MM.1S (cell line): ENCODE measurements at regions not wholly inside any gene's neighbourhood (a gene's known extent, or its start where the extent isn't known, plus 50 kb on each side); places are given as distances from the start of the nearest gene placed in this dataset.

ENCODE experiments used
- DNase-seq: peaks from one replicate; pipeline ENCODE4 v3.0.0-alpha.2; 2015
- H2AFZ ChIP-seq: fragments of 300-600 bp; sonication (generic); 2 replicates; pipeline ENCODE4 v1.6.0; 2016; ENCODE audit warnings: antibody characterized with exemption, low read length
- H3F3A ChIP-seq: fragments of 300-600 bp; sonication (generic); 2 replicates; pipeline ENCODE4 v1.6.1; 2016; ENCODE audit warnings: mild to moderate bottlenecking, antibody characterized with exemption, low read length, moderate library complexity, mixed read lengths; ENCODE audit not compliant: insufficient read depth
- H3K27ac ChIP-seq: fragments of 300-600 bp; sonication (generic); 2 replicates; pipeline ENCODE4 v1.5.1; 2016; ENCODE audit warnings: mild to moderate bottlenecking, low read length
- H3K27me3 ChIP-seq: fragments of 300-600 bp; sonication (generic); replicated peaks from 2 replicates; pipeline ENCODE4 v1.6.0; 2016; ENCODE audit warnings: low read length; ENCODE audit not compliant: insufficient read depth
- H3K36me3 ChIP-seq: fragments of 300-600 bp; sonication (generic); replicated peaks from 2 replicates; pipeline ENCODE4 v1.6.1; 2016; ENCODE audit warnings: mild to moderate bottlenecking, low read length, mixed read lengths; ENCODE audit not compliant: insufficient read depth
- H3K4me1 ChIP-seq: fragments of 300-600 bp; sonication (generic); 2 replicates; pipeline ENCODE4 v1.6.1; 2016; ENCODE audit warnings: low read length, mixed read lengths
- H3K4me2 ChIP-seq: fragments of 300-600 bp; sonication (generic); 2 replicates; pipeline ENCODE4 v1.6.0; 2016; ENCODE audit warnings: low read depth, low read length
- H3K4me3 ChIP-seq: fragments of 300-600 bp; sonication (generic); 2 replicates; pipeline ENCODE4 v1.5.1; 2016; ENCODE audit warnings: low read length, mixed read lengths
- H3K79me2 ChIP-seq: fragments of 300-600 bp; sonication (generic); 2 replicates; pipeline ENCODE4 v1.6.1; 2016; ENCODE audit warnings: mixed run types, low read length, mixed read lengths
- H3K9ac ChIP-seq: fragments of 300-600 bp; sonication (generic); 2 replicates; pipeline ENCODE4 v1.6.1; 2016; ENCODE audit warnings: low read length, mixed read lengths
- H3K9me2 ChIP-seq: fragments of 300-600 bp; sonication (generic); replicated peaks from 2 replicates; pipeline ENCODE4 v1.6.1; 2016; ENCODE audit warnings: mild to moderate bottlenecking, low read length, mixed read lengths; ENCODE audit not compliant: insufficient read depth
- H3K9me3 ChIP-seq: fragments of 300-600 bp; sonication (generic); replicated peaks from 2 replicates; pipeline ENCODE4 v1.6.1; 2016; ENCODE audit warnings: mild to moderate bottlenecking, low read length, mixed read lengths; ENCODE audit not compliant: insufficient read depth
- H4K20me1 ChIP-seq: fragments of 300-600 bp; sonication (generic); 2 replicates; pipeline ENCODE4 v1.6.1; 2016; ENCODE audit warnings: mild to moderate bottlenecking, low read length, moderate library complexity, mixed read lengths; ENCODE audit not compliant: insufficient read depth
- EZH2 ChIP-seq: fragments of 300-600 bp; sonication (generic); optimal IDR thresholded peaks from 2 replicates; pipeline ENCODE3; 2017; ENCODE audit warnings: low read depth, mild to moderate bottlenecking, antibody characterized with exemption, low read length, mixed read lengths
- EZH2phosphoT487 ChIP-seq: fragments of 300-600 bp; sonication (generic); IDR thresholded peaks from 2 replicates; pipeline ENCODE4 v1.6.1; 2018; ENCODE audit warnings: antibody characterized with exemption, low read length
- TF ChIP-seq, protein P1 (sequence below): fragments of 300-600 bp; sonication (generic); IDR thresholded peaks from 2 replicates; pipeline ENCODE4 v1.5.1; 2016; ENCODE audit warnings: antibody characterized with exemption, low read length, mixed read lengths

DNA sequence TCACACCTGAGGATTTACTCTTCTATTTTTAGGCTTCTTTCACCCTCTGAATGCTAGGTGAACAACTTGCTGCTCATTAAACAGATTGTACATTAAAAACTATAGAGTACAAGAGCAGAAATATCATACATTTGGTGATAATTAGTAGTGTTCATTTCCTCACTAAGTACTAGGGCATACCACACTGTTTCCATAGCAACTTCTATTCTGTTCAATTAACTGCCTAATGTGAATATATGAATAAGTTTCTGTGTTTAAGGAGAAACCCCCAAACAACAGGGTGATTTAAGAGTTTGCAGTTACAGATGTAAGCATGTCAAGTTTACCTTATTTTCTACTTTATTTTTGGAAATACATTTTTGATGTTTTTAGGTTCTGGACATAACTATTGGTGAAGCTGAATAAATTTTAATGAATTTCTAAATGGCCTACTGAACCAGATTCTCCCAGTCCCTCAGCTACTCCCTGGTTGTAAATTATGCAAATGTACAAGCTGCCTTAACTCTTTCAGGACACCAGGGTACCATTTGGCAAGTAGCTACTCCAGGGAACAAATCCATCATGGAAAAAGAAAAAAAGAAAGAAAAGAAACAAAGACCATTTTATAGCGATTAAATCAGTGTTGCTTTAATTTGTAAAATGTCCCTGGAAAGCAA lies 199.8 kb upstream of the NAV3 start:
- no peak overlapping the region for H2AFZ ChIP-seq
- H3K9ac ChIP-seq, result no peak overlapping the region
- no peaks in the 10 kb centered on the region for H3K27me3 ChIP-seq
- TF ChIP-seq EZH2phosphoT487 (no peak), EZH2 (no peak)
- TF ChIP-seq, protein P1, sequence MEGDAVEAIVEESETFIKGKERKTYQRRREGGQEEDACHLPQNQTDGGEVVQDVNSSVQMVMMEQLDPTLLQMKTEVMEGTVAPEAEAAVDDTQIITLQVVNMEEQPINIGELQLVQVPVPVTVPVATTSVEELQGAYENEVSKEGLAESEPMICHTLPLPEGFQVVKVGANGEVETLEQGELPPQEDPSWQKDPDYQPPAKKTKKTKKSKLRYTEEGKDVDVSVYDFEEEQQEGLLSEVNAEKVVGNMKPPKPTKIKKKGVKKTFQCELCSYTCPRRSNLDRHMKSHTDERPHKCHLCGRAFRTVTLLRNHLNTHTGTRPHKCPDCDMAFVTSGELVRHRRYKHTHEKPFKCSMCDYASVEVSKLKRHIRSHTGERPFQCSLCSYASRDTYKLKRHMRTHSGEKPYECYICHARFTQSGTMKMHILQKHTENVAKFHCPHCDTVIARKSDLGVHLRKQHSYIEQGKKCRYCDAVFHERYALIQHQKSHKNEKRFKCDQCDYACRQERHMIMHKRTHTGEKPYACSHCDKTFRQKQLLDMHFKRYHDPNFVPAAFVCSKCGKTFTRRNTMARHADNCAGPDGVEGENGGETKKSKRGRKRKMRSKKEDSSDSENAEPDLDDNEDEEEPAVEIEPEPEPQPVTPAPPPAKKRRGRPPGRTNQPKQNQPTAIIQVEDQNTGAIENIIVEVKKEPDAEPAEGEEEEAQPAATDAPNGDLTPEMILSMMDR, result no peak
- H3K4me3 ChIP-seq, result no peak overlapping the region
- H4K20me1 ChIP-seq, result no peaks in the 10 kb centered on the region
- no peaks in the 10 kb centered on the region for H3K9me3 ChIP-seq
- H3K4me1 ChIP-seq, result no peaks in the 10 kb centered on the region
- H3K9me2 ChIP-seq, result no peaks in the 10 kb centered on the region
- no peaks in the 10 kb centered on the region for H3F3A ChIP-seq
- DNase-seq, result no peak
- H3K27ac ChIP-seq, result no peak overlapping the region
- H3K79me2 ChIP-seq, result no peaks in the 10 kb centered on the region
- H3K36me3 ChIP-seq, result no peaks in the 10 kb centered on the region
- H3K4me2 ChIP-seq, result no peak overlapping the region

DNA sequence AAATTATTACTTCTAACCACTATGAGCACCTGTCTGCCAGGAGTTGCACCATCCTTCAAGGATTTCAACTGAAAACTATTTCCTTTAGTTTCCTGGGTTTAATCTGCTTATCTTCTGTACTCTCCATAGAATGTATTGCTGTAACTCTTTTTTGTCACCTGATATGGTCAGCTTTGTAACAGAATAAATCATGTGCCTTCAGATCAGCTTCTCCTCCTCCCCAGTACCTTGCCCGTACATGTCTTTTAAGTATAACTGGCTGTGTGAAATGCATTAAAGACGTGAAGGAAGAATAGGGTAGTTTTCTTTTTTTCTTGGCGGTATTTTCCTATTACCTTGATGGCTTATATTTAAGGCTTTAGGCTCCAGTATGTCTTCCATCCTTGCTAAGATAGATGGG lies 200.3 kb upstream of the NAV3 start:
- Histone ChIP-seq H3K27ac (no peak overlapping the region), H3K9me2 (no peaks in the 10 kb centered on the region), H3K9ac (no peak overlapping the region), H3K4me3 (no peak overlapping the region), H3K4me1 (no peaks in the 10 kb centered on the region), H2AFZ (no peak overlapping the region), H3K79me2 (no peaks in the 10 kb centered on the region), H3K36me3 (no peaks in the 10 kb centered on the region), H3F3A (no peaks in the 10 kb centered on the region), H3K9me3 (no peaks in the 10 kb centered on the region), H4K20me1 (no peaks in the 10 kb centered on the region), H3K27me3 (no peaks in the 10 kb centered on the region), H3K4me2 (no peak overlapping the region)
- TF ChIP-seq, protein P1, result no peak
- TF ChIP-seq EZH2phosphoT487, result no peak
- DNase-seq, result no peak

DNA sequence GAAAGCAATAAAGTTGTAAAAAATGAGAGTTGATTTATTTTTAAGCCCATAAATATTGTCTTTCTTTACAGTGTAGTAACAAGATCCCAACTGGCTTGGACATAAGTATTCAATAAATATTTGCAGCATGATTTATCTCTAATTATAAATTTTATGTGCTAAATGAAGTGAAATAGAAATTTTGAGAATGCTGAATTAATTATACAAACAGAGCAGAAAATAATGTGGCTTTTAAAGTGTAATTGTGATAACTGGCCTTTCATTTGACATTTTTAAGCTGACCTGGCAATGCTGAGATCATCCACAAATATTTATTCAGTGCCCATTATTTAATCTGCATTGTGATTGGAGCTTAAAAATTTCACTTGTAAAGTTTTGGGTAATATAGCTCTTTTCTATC lies 201.6 kb upstream of the NAV3 start:
- Histone ChIP-seq H3K9ac (no peak overlapping the region), H4K20me1 (no peaks in the 10 kb centered on the region), H3K36me3 (no peaks in the 10 kb centered on the region), H3K27me3 (no peaks in the 10 kb centered on the region), H3K9me2 (no peaks in the 10 kb centered on the region), H2AFZ (no peak overlapping the region), H3F3A (no peaks in the 10 kb centered on the region), H3K4me2 (no peak overlapping the region), H3K4me1 (no peaks in the 10 kb centered on the region), H3K4me3 (no peak overlapping the region), H3K27ac (no peak overlapping the region), H3K9me3 (no peaks in the 10 kb centered on the region), H3K79me2 (no peaks in the 10 kb centered on the region)
- no peak for DNase-seq
- no peak for TF ChIP-seq EZH2phosphoT487
- TF ChIP-seq EZH2, result no peak
- TF ChIP-seq, protein P1, result no peak
